GM19025 (cell line): ENCODE measurements at regions not wholly inside any gene's neighbourhood (a gene's known extent, or its start where the extent isn't known, plus 50 kb on each side); places are given as distances from the start of the nearest gene placed in this dataset.

Source experiments
- ATAC-seq: cut with Tn5 transposase; IDR thresholded peaks from one replicate; pipeline ENCODE4 v1.9.1; 2021; ENCODE audit warnings: mild to moderate bottlenecking, low read depth, moderate library complexity; ENCODE audit not compliant: unreplicated experiment

- ATAC-seq, result no peak
Measured at GRCh38 chr13:85500696-85501256, 298.4 kb downstream of the SLITRK6 start.

GRCh38 chr13:85498774-85499173 is 300.4 kb downstream of the SLITRK6 start:
- no peak for ATAC-seq

- no peak for ATAC-seq
Measured at GRCh38 chr13:85497652-85498051, 301.6 kb downstream of the SLITRK6 start.

- ATAC-seq, result no peak
Measured at GRCh38 chr13:85492283-85492682, 306.9 kb downstream of the SLITRK6 start.

- no peak for ATAC-seq
Measured at GRCh38 chr13:85486663-85487062, 312.6 kb downstream of the SLITRK6 start.

GRCh38 chr13:85473144-85473543 is 326.1 kb downstream of the SLITRK6 start:
- no peak for ATAC-seq

- ATAC-seq, result no peak
Measured at GRCh38 chr13:85469320-85469719, 329.9 kb downstream of the SLITRK6 start.

- ATAC-seq, result no peak
Measured at GRCh38 chr13:85462792-85463425, 336.3 kb downstream of the SLITRK6 start.

- no peak for ATAC-seq
Measured at GRCh38 chr13:85461621-85462020, 337.6 kb downstream of the SLITRK6 start.

GRCh38 chr13:85445534-85445933 is 353.7 kb downstream of the SLITRK6 start:
- no peak for ATAC-seq

- no peak for ATAC-seq
Measured at GRCh38 chr13:85441975-85442374, 357.2 kb downstream of the SLITRK6 start.

GRCh38 chr13:85441364-85441763 is 357.9 kb downstream of the SLITRK6 start:
- no peak for ATAC-seq

- no peak for ATAC-seq
Measured at GRCh38 chr13:85436029-85436428, 363.2 kb downstream of the SLITRK6 start.

- no peak for ATAC-seq
Measured at GRCh38 chr13:85434927-85435326, 364.3 kb downstream of the SLITRK6 start.

- ATAC-seq, result no peak
Measured at GRCh38 chr13:85432881-85433280, 366.3 kb downstream of the SLITRK6 start.

GRCh38 chr13:85431720-85432119 is 367.5 kb downstream of the SLITRK6 start:
- no peak for ATAC-seq

GRCh38 chr13:85430216-85430794 is 368.9 kb downstream of the SLITRK6 start:
- no peak for ATAC-seq

- ATAC-seq, result no peak
Measured at GRCh38 chr13:85427416-85427815, 371.8 kb downstream of the SLITRK6 start.

- ATAC-seq, result no peak
Measured at GRCh38 chr13:85420136-85420535, 379.1 kb downstream of the SLITRK6 start.

GRCh38 chr13:85419611-85420010 is 379.6 kb downstream of the SLITRK6 start:
- ATAC-seq, result no peak

GRCh38 chr13:85417807-85418206 is 381.4 kb downstream of the SLITRK6 start:
- ATAC-seq, result no peak

- ATAC-seq, result no peak
Measured at GRCh38 chr13:85413664-85414063, 385.6 kb downstream of the SLITRK6 start.
